GM20000 (cell line): ENCODE measurements at regions not wholly inside any gene's neighbourhood (a gene's known extent, or its start where the extent isn't known, plus 50 kb on each side); places are given as distances from the start of the nearest gene placed in this dataset.

Experiments used
- DNase-seq: peaks from one replicate; pipeline ENCODE4 v3.0.0; 2012; ENCODE audit warnings: low spot score
- CTCF ChIP-seq: IDR thresholded peaks from 2 replicates; pipeline ENCODE4 v1.5.1; 2012; ENCODE audit warnings: mild to moderate bottlenecking, control low read depth; ENCODE audit errors: extremely low read depth, missing control alignments

DNA sequence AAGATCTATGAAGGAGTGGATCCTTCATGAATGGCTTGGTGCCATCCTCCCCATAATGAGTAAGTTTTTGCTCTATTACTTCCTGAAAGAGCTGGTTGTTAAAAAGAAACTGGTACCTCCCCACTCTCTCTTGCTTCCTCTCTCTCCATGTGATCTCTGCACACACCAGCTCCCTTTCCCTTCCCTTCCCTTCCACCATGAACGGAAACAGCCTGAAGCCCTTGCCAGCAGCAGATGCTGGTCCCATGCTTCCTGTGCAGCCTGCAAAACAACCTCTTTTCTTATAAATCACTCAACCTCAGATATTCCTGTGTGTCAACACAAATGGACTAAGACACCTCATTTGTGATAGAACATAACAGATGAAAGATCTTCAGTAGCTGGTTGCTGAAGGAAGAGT is 303.5 kb upstream of the ACVR2A start:
- DNase-seq, result no peak
- no peak for TF ChIP-seq CTCF

DNA sequence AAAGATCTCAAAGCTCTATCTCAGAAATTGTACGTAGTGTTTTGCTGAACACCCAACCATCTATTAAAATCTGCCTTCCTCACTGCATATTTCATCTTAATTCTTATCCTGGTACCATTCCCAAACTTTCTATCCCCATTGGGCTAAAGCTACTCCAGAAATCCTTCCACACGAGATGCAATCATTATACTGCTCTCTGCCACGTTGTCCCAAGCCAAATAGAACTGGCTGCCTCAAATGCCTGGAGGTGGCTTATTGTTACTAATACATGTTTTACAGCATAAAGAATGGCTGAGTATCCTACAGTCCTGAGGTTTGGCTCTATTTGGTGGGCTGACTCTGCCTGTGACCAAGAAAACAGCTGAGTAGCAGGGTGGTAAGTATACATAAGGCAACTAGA is 306.0 kb upstream of the ACVR2A start:
- no peak for DNase-seq
- no peak for TF ChIP-seq CTCF

GRCh38 chr2:147538088-147538487 is 306.7 kb upstream of the ACVR2A start:
- no peak for DNase-seq

GRCh38 chr2:147531269-147531668 is 313.6 kb upstream of the ACVR2A start:
- DNase-seq, result no peak
- no peak for TF ChIP-seq CTCF

More at GRCh38 chr2:147538088-147538487, 306.7 kb upstream of the ACVR2A start:
- TF ChIP-seq CTCF, result no peak

DNA sequence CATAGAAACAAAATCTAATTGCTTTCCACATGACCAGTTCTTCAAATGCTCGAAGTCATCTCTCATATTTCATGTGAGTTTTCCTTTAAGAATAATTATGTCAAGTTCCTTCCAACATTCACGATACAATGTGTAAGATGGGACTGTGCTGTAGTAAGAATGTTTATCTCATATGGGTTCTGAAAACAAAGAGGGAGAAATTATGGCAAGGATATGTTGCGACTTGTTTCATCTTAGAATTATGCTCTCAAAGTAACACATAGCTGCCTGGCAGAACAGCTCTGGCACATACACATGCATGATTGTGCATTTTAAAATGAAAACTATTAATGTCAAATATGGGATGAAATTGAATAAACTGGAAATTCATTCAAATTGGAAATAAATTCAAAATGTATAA is 314.8 kb upstream of the ACVR2A start:
- TF ChIP-seq CTCF, result no peak
- no peak for DNase-seq

- no peak for DNase-seq
Observed at GRCh38 chr2:147525819-147526489, 318.9 kb upstream of the ACVR2A start.

GRCh38 chr2:147524912-147525311 is 319.9 kb upstream of the ACVR2A start:
- TF ChIP-seq CTCF, result no peak
- no peak for DNase-seq

More at GRCh38 chr2:147525819-147526489, 318.9 kb upstream of the ACVR2A start:
- no peak for TF ChIP-seq CTCF
